GM12891 (cell line): ENCODE measurements at regions not wholly inside any gene's neighbourhood (a gene's known extent, or its start where the extent isn't known, plus 50 kb on each side); places are given as distances from the start of the nearest gene placed in this dataset.

Experiments used
- PAX5 ChIP-seq: IDR thresholded peaks from 2 replicates; pipeline ENCODE4 v1.6.1; 2011; ENCODE audit warnings: low read length, moderate library complexity, mild to moderate bottlenecking; ENCODE audit not compliant: insufficient read depth, severe bottlenecking
- POLR2A ChIP-seq: IDR thresholded peaks from 2 replicates; pipeline ENCODE4 v1.6.1; 2011; ENCODE audit warnings: low read depth, low read length, control low read depth
- POLR2AphosphoS5 ChIP-seq: IDR thresholded peaks from 2 replicates; pipeline ENCODE4 v1.6.1; 2011; ENCODE audit warnings: low read depth, low read length, control low read depth
- POU2F2 ChIP-seq: IDR thresholded peaks from 2 replicates; pipeline ENCODE4 v1.6.1; 2011; ENCODE audit warnings: low read depth, mild to moderate bottlenecking, control low read depth, low read length, moderate library complexity
- SPI1 ChIP-seq: IDR thresholded peaks from 2 replicates; pipeline ENCODE4 v1.6.1; 2011; ENCODE audit warnings: low read depth, low read length, control low read depth
- TAF1 ChIP-seq: IDR thresholded peaks from 2 replicates; pipeline ENCODE4 v1.6.1; 2011; ENCODE audit warnings: low read depth, low read length, control low read depth

- TF ChIP-seq POLR2A (no peak), POLR2AphosphoS5 (no peak), TAF1 (no peak), SPI1 (no peak), POU2F2 (no peak), PAX5 (no peak)
These were observed 789.8 kb upstream of the PTPRD start for GRCh38 chr9:11402621-11403020.
